ENCODE measurements at regions not wholly inside any gene's neighbourhood (a gene's known extent, or its start where the extent isn't known, plus 50 kb on each side); places are given as distances from the start of the nearest gene placed in this dataset.
A peak's percentile ranks its signal among the peaks of the same experiment; 100 is the strongest.

GRCh38 chr13:99085808-99086266 lies 108.0 kb upstream of the DOCK9 start:
- Histone ChIP-seq H3K9me3 (ENCODE audit: severe bottlenecking) (no peaks in the 10 kb centered on the region), H3K4me3 (ENCODE audit: severe bottlenecking) (peak overlapping the region; percentile 95), H3K36me3 (ENCODE audit: low read depth) (no peaks in the 10 kb centered on the region), H3K27ac (ENCODE audit: poor library complexity, severe bottlenecking) (peak overlapping the region; percentile 79), H3K4me1 (ENCODE audit: insufficient read depth, poor library complexity, severe bottlenecking) (peaks cover 14% of the 10 kb centered on the region), H3K27me3 (ENCODE audit: insufficient read depth, poor library complexity, severe bottlenecking) (no peaks in the 10 kb centered on the region)
- DNase-seq (ENCODE audit: low spot score) (peak; percentile 73), ATAC-seq (ENCODE audit: low read depth) (peak; percentile 43; the same call in 2 of the 3 replicates)
- no peak for TF ChIP-seq CTCF (IDR thresholded peaks at IDR 0.05; ENCODE audit: poor library complexity, severe bottlenecking)

GRCh38 chr13:99086267-99087097 lies 108.6 kb upstream of the DOCK9 start:
- H3K9me3 ChIP-seq (ENCODE audit: severe bottlenecking): no peaks in the 10 kb centered on the region
- DNase-seq (ENCODE audit: low spot score): no peak

GRCh38 chr13:99087098-99087953 lies 109.5 kb upstream of the DOCK9 start:
- peak overlapping the region; percentile 95 for H3K4me3 ChIP-seq (ENCODE audit: severe bottlenecking)
- DNase-seq (ENCODE audit: low spot score) (peak; percentile 92), ATAC-seq (ENCODE audit: low read depth) (peak; percentile 88)
- peak overlapping the region; percentile 79 for H3K27ac ChIP-seq (ENCODE audit: poor library complexity, severe bottlenecking)
- H3K4me1 ChIP-seq (ENCODE audit: insufficient read depth, poor library complexity, severe bottlenecking): peaks cover 14% of the 10 kb centered on the region
- H3K27me3 ChIP-seq (ENCODE audit: insufficient read depth, poor library complexity, severe bottlenecking): no peaks in the 10 kb centered on the region
- no peaks in the 10 kb centered on the region for H3K36me3 ChIP-seq (ENCODE audit: low read depth)
- H3K9me3 ChIP-seq (ENCODE audit: severe bottlenecking): no peaks in the 10 kb centered on the region
- TF ChIP-seq CTCF (IDR thresholded peaks at IDR 0.05; ENCODE audit: poor library complexity, severe bottlenecking): no peak

More at GRCh38 chr13:99086267-99087097, 108.6 kb upstream of the DOCK9 start:
- Histone ChIP-seq H3K27ac (ENCODE audit: poor library complexity, severe bottlenecking) (peak overlapping the region; percentile 79), H3K4me3 (ENCODE audit: severe bottlenecking) (peak overlapping the region; percentile 95), H3K27me3 (ENCODE audit: insufficient read depth, poor library complexity, severe bottlenecking) (no peaks in the 10 kb centered on the region), H3K4me1 (ENCODE audit: insufficient read depth, poor library complexity, severe bottlenecking) (peaks cover 14% of the 10 kb centered on the region), H3K36me3 (ENCODE audit: low read depth) (no peaks in the 10 kb centered on the region)
- peak; percentile 24; the same call in 2 of the 3 replicates for ATAC-seq (ENCODE audit: low read depth)
- TF ChIP-seq CTCF (IDR thresholded peaks at IDR 0.05; ENCODE audit: poor library complexity, severe bottlenecking): no peak

- DNase-seq (ENCODE audit: low spot score): no peak
- peak overlapping the region; percentile 95 for H3K4me3 ChIP-seq (ENCODE audit: severe bottlenecking)
Observed at GRCh38 chr13:99087954-99088491, 110.2 kb upstream of the DOCK9 start.

More at GRCh38 chr13:99087954-99088491, 110.2 kb upstream of the DOCK9 start:
- peak overlapping the region; percentile 79 for H3K27ac ChIP-seq (ENCODE audit: poor library complexity, severe bottlenecking)
- peaks cover 14% of the 10 kb centered on the region for H3K4me1 ChIP-seq (ENCODE audit: insufficient read depth, poor library complexity, severe bottlenecking)
- TF ChIP-seq CTCF (IDR thresholded peaks at IDR 0.05; ENCODE audit: poor library complexity, severe bottlenecking): no peak
- peak; percentile 55 for ATAC-seq (ENCODE audit: low read depth)
- no peaks in the 10 kb centered on the region for H3K27me3 ChIP-seq (ENCODE audit: insufficient read depth, poor library complexity, severe bottlenecking)
- H3K36me3 ChIP-seq (ENCODE audit: low read depth): no peaks in the 10 kb centered on the region
- H3K9me3 ChIP-seq (ENCODE audit: severe bottlenecking): no peaks in the 10 kb centered on the region
